Endothelial cell of umbilical vein (primary cell): ENCODE measurements at regions not wholly inside any gene's neighbourhood (a gene's known extent, or its start where the extent isn't known, plus 50 kb on each side); places are given as distances from the start of the nearest gene placed in this dataset.

Source experiments
- BruUV-seq: library from RNA; stranded (reverse); fragments of 400-500 nt; replicated peaks from 2 replicates; lab custom pipeline; 2021; lab: Mats Ljungman, UMichigan
- CTCF ChIA-PET: fragments of 300-600, 350-600 bp; sonication (Branson Sonifier 250); formaldehyde crosslinking; loops from one replicate; lab custom pipeline; 2021; ENCODE audit warnings: antibody characterized with exemption, inconsistent platforms; lab: Charles Lee
- POLR2A ChIA-PET: fragments of 300-600, 350-600 bp; sonication (Branson Sonifier 250); formaldehyde crosslinking; loops from one replicate; lab custom pipeline; 2021; ENCODE audit warnings: antibody characterized with exemption, inconsistent platforms; lab: Charles Lee
- DNase-seq: peaks from one replicate; pipeline ENCODE4 v3.0.0-alpha.2; 2011; ENCODE audit warnings: low read depth, low spot score
- FAIRE-seq: peaks from 2 replicates; lab custom pipeline; 2011; peaks lifted over from hg19 to GRCh38; lab: Jason Lieb, UNC
- H2AFZ ChIP-seq: 2 replicates; pipeline ENCODE4 v1.6.0; 2012; ENCODE audit warnings: low read depth, low read length, control low read depth, inconsistent platforms
- H3K27ac ChIP-seq: 2 replicates; pipeline ENCODE4 v1.5.1; 2011; ENCODE audit warnings: low read depth, mild to moderate bottlenecking, control low read depth, low read length, moderate library complexity; ENCODE audit not compliant: insufficient read depth
- H3K27me3 ChIP-seq, 2 experiments: 2 replicates each; pipeline versions ENCODE4 v1.6.0 to v1.6.1; 2011; ENCODE audit warnings: low read length in 2 of 2, mixed read lengths in 1 of 2; ENCODE audit not compliant: control insufficient read depth in 2 of 2, insufficient read depth in 2 of 2
- H3K36me3 ChIP-seq, 2 experiments: 2 replicates in 1 of 2; 3 replicates in 1 of 2; pipeline ENCODE4 v1.5.1; 2011; ENCODE audit warnings: low read length in 2 of 2, mild to moderate bottlenecking in 1 of 2, moderate library complexity in 1 of 2; ENCODE audit not compliant: control insufficient read depth in 2 of 2, insufficient read depth in 2 of 2; ENCODE audit errors: extremely low read depth in 1 of 2
- H3K4me1 ChIP-seq: 3 replicates; pipeline ENCODE4 v1.5.1; 2011; ENCODE audit warnings: mild to moderate bottlenecking, low read length; ENCODE audit not compliant: control insufficient read depth, insufficient read depth; ENCODE audit errors: extremely low read depth
- H3K4me2 ChIP-seq: 2 replicates; pipeline ENCODE4 v1.6.1; 2011; ENCODE audit warnings: low read length, control low read depth, mixed read lengths; ENCODE audit not compliant: insufficient read depth
- H3K4me3 ChIP-seq, 3 experiments: fragments of 200-600 bp in 1 of 3; sonication (generic), shearing (Covaris generic) in 1 of 3; replicated peaks in 1 of 3; 2 replicates each; pipeline ENCODE4 v1.5.1; 2011 to 2016; ENCODE audit warnings: control low read depth in 3 of 3, low read length in 3 of 3, mild to moderate bottlenecking in 2 of 3, inconsistent platforms in 1 of 3, low read depth in 1 of 3, moderate library complexity in 1 of 3; ENCODE audit not compliant: insufficient read depth in 1 of 3
- H3K79me2 ChIP-seq: 2 replicates; pipeline ENCODE4 v1.6.0; 2012; ENCODE audit warnings: low read length, inconsistent platforms; ENCODE audit not compliant: control insufficient read depth, insufficient read depth
- H3K9ac ChIP-seq: replicated peaks from 2 replicates; pipeline ENCODE3; 2011; ENCODE audit warnings: low read length, control low read depth; ENCODE audit not compliant: insufficient read depth; ENCODE audit errors: extremely low read depth
- H3K9me1 ChIP-seq: replicated peaks from 3 replicates; pipeline ENCODE4 v1.6.0; 2011; ENCODE audit warnings: mild to moderate bottlenecking, low read length; ENCODE audit not compliant: control insufficient read depth, insufficient read depth; ENCODE audit errors: extremely low read depth
- H3K9me3 ChIP-seq: replicated peaks from 2 replicates; pipeline ENCODE4 v1.5.1; 2012; ENCODE audit warnings: low read length, inconsistent platforms; ENCODE audit not compliant: control insufficient read depth, insufficient read depth
- H4K20me1 ChIP-seq: replicated peaks from 2 replicates; pipeline ENCODE3; 2011; ENCODE audit warnings: mild to moderate bottlenecking, low read length; ENCODE audit not compliant: control insufficient read depth, insufficient read depth; ENCODE audit errors: extremely low read depth
- CTCF ChIP-seq, 2 donors: IDR thresholded peaks; 1 replicate in 1 of 2; 2 replicates in 1 of 2; pipeline ENCODE4 v1.5.1; 2011; ENCODE audit warnings: low read length in 2 of 2, mild to moderate bottlenecking in 2 of 2, moderate library complexity in 2 of 2, control low read depth in 1 of 2, inconsistent platforms in 1 of 2, low read depth in 1 of 2; ENCODE audit not compliant: insufficient read depth in 1 of 2; ENCODE audit errors: extremely low read depth in 1 of 2
- EZH2 ChIP-seq: IDR thresholded peaks from 2 replicates; pipeline ENCODE4 v1.6.1; 2012; ENCODE audit warnings: borderline replicate concordance, low read depth, mild to moderate bottlenecking, moderate library complexity, low read length, inconsistent platforms; ENCODE audit not compliant: severe bottlenecking
- FOS ChIP-seq: IDR thresholded peaks from 2 replicates; pipeline ENCODE4 v1.6.1; 2011; ENCODE audit warnings: mild to moderate bottlenecking, low read length, moderate library complexity, borderline replicate concordance; ENCODE audit not compliant: insufficient read depth
- GATA2 ChIP-seq: IDR thresholded peaks from 2 replicates; pipeline ENCODE4 v1.7.0; 2011; ENCODE audit warnings: low read depth, mild to moderate bottlenecking, moderate library complexity, mixed read lengths, low read length; ENCODE audit not compliant: insufficient read length, insufficient read depth
- JUN ChIP-seq: IDR thresholded peaks from 2 replicates; pipeline ENCODE4 v1.6.1; 2011; ENCODE audit warnings: borderline replicate concordance, low read depth; ENCODE audit not compliant: insufficient read length, insufficient read depth
- MAX ChIP-seq: IDR thresholded peaks from 2 replicates; pipeline ENCODE4 v1.6.1; 2011; ENCODE audit not compliant: insufficient read depth, insufficient read length
- MYC ChIP-seq: IDR thresholded peaks from one replicate; pipeline ENCODE4 v1.6.1; 2011; ENCODE audit warnings: mild to moderate bottlenecking, low read depth, low read length
- POLR2A ChIP-seq: IDR thresholded peaks from 2 replicates; pipeline ENCODE4 v1.6.1; 2012; ENCODE audit warnings: low read depth, mild to moderate bottlenecking, control low read depth, low read length
- POLR2AphosphoS5 ChIP-seq: IDR thresholded peaks from 2 replicates; pipeline ENCODE4 v1.6.1; 2012; ENCODE audit warnings: low read depth, mild to moderate bottlenecking, control low read depth, low read length, moderate library complexity; ENCODE audit not compliant: insufficient read depth
- dilution Hi-C: fragments of 300-500 bp; cut with MboI; formaldehyde crosslinking; loops from one replicate; pipeline ENCODE4 v1.15.0; 2019; ENCODE audit warnings: low sequenced_read_pairs; ENCODE audit not compliant: extremely low pct_ligation_motif_present
- intact Hi-C: fragments of 100-400 bp; cut with micrococcal nuclease; formaldehyde crosslinking; loops from one replicate; pipeline ENCODE4 v1.10.0; 2022

GRCh38 chr4:27648416-27648815, 787.8 kb downstream of the STIM2 start:
- no peaks in the 10 kb centered on the region for H3K79me2 ChIP-seq
- intact Hi-C loops (no loop called here), dilution Hi-C loops (no loop called here)
- no peaks in the 10 kb centered on the region for H3K9me3 ChIP-seq
- DNase-seq = no peak
- no peak overlapping the region for H3K9ac ChIP-seq
- H2AFZ ChIP-seq = no peak overlapping the region
- H3K4me3 ChIP-seq = no peak overlapping the region
- no peak for FAIRE-seq
- no peaks in the 10 kb centered on the region for H3K36me3 ChIP-seq
- TF ChIP-seq POLR2AphosphoS5 (no peak), MAX (no peak), POLR2A (no peak), CTCF (IDR thresholded peaks at IDR 0.05; ENCODE audit: extremely low read depth in 1 of 2, insufficient read depth in 1 of 2, low read depth in 1 of 2, low read length in 2 of 2) (no peak)
- ChIA-PET POLR2A (no interaction called here), CTCF (no interaction called here)
- H3K4me2 ChIP-seq = no peak overlapping the region
- H3K27ac ChIP-seq = no peak overlapping the region
- no peaks in the 10 kb centered on the region for H3K4me1 ChIP-seq
- H3K9me1 ChIP-seq = no peaks in the 10 kb centered on the region
- BruUV-seq = no TSS peak
- H3K27me3 ChIP-seq = no peaks in the 10 kb centered on the region
- no peaks in the 10 kb centered on the region for H4K20me1 ChIP-seq

- TF ChIP-seq GATA2 = no peak
- no peak for TF ChIP-seq MYC
- TF ChIP-seq CTCF (IDR thresholded peaks at IDR 0.05; ENCODE audit: extremely low read depth in 1 of 2, insufficient read depth in 1 of 2, low read depth in 1 of 2, low read length in 2 of 2) = no peak
- TF ChIP-seq MAX = no peak
- TF ChIP-seq POLR2A = no peak
- TF ChIP-seq POLR2AphosphoS5 = no peak
- TF ChIP-seq EZH2 = no peak
- no peak for TF ChIP-seq JUN
- no peak for TF ChIP-seq FOS
- BruUV-seq = no TSS peak
- POLR2A ChIA-PET = no interaction called here
- H3K4me1 ChIP-seq = no peaks in the 10 kb centered on the region
- no peaks in the 10 kb centered on the region for H3K9me3 ChIP-seq
- FAIRE-seq = no peak
- H3K4me3 ChIP-seq = no peak overlapping the region
- no peak for DNase-seq
- H3K9me1 ChIP-seq = no peaks in the 10 kb centered on the region
- H3K79me2 ChIP-seq = no peaks in the 10 kb centered on the region
- no peaks in the 10 kb centered on the region for H3K27me3 ChIP-seq
- no peak overlapping the region for H3K9ac ChIP-seq
- no peaks in the 10 kb centered on the region for H3K36me3 ChIP-seq
- H3K4me2 ChIP-seq = no peak overlapping the region
- CTCF ChIA-PET = no interaction called here
- dilution Hi-C loops = no loop called here
- no peaks in the 10 kb centered on the region for H4K20me1 ChIP-seq
- no peak overlapping the region for H3K27ac ChIP-seq
- no peak overlapping the region for H2AFZ ChIP-seq
- intact Hi-C loops = no loop called here
Observed at GRCh38 chr4:27662426-27662825, 801.8 kb downstream of the STIM2 start.
